GM18870 (cell line): ENCODE measurements at regions not wholly inside any gene's neighbourhood (a gene's known extent, or its start where the extent isn't known, plus 50 kb on each side); places are given as distances from the start of the nearest gene placed in this dataset.
A peak's percentile ranks its signal among the peaks of the same experiment; 100 is the strongest.
"Not testable (repeated sequence)": the region's sequence is repeated elsewhere in the genome, so short reads cannot be mapped to it uniquely, and the experiment has no call there.

Experiments
- ATAC-seq: cut with Tn5 transposase; IDR thresholded peaks from one replicate; pipeline ENCODE4 v1.9.1; 2021; ENCODE audit warnings: moderate library complexity; ENCODE audit not compliant: unreplicated experiment

DNA sequence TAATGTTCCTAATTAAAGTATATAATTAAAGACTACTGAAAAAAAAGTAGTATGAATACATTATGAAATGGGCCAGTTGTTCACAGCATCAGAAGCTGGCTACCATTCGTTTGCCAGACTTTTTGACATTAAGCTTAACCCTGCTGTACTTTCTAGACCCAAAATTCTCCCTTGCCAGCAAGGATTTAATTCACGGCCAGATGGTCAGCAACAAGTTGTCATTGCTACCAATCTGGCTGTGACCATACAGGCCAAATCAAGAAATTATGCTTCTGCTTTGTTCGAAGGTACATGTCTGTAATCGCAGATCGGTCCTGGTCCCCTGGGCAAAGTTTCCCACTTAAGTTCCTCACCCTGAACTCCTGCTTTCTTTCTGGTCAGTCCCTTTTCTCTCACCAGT, 217.7 kb upstream of the ATXN7L3B start:
- ATAC-seq, result no peak

DNA sequence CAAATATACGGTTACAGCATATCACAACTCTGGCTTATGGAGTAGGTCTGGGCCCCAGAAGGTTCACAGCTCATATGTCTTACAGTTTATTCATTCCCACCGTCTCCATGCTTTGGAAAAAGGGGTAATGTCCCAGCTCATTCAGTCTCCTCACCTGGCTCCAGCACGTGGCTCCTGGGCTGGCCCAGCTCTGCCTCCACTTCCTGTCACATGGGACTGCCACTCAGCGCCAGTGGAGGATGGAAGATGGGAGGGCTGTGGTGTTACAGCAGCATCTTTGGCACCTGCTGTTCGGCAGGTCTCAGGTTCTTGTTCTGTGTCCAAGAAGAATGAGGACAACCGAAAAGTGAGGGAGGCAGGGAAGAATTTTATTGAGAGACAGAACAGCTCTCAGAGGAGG, 216.3 kb upstream of the ATXN7L3B start:
- ATAC-seq, result no peak

DNA sequence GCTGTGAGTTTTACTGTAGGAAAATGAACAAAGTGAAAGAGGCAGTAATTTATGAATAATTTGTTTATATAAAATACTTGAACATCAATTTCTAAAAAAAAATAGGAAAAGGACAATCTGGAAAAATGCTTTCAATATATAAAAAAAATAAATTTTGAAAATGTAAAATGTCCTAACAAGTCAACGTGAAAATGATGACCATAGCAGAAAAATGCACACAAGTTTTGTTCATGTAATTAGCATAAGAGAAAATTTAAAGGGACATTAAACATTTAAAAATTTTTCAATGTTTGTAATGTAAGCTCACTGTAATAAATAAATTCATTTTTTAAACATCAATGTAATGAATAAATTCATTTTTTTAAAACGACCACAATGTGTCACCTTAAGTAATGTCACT, 214.8 kb upstream of the ATXN7L3B start:
- ATAC-seq, result no peak

DNA sequence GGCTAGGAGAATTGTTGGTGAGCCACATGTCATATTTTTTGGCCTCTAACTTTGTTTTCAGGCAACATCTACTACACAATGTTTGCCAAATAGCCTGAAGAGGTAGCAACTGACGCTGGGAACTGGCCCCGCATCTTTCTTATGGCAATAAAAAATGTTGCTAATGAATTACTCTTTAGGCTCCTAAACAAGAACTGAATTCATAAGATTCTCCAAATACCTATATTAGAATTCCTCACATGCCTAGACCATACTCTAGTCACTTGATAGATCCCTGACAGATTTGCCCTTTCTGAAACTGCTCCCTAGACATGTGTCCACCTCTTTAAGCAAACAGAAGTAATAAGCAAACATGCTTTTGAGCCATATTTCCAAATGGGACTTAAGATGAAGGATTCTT, 209.0 kb upstream of the ATXN7L3B start:
- ATAC-seq, result no peak

DNA sequence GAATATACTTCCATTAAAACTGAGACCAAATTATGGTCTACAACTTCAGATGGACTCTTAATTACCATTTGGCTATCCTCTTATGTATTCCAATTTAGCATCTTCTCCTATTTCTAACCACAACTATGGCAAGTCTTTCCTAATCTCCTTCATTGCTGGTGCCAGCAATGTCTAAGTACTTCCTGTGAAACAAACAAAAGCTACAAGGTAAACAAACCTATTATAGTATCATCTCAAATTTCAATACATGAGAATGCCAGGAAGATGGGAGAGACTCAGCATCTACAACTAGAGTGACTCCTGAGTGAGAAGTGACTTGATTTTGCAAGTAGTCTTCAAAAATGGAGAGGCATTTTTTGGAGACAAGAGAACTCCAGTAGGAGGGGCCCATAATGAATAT, 202.9 kb upstream of the ATXN7L3B start:
- no peak for ATAC-seq

DNA sequence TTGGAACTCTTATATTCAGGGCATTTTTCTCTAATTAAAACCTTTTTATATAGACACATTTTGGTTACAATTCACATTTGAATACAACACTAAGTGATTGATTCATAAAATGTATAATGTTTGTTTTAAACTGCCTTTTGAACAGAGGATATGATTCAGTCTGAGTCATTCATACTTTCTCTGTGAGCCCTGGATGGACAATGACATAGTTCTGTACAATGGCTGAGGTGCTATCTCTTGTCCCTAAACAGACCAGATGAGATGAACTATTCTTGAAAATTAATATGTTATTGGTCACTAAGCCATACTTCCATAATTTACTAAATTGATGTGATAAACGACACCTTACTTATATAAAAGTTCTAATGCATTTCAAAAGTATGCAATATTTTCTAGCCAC, 199.7 kb upstream of the ATXN7L3B start:
- no peak for ATAC-seq

DNA sequence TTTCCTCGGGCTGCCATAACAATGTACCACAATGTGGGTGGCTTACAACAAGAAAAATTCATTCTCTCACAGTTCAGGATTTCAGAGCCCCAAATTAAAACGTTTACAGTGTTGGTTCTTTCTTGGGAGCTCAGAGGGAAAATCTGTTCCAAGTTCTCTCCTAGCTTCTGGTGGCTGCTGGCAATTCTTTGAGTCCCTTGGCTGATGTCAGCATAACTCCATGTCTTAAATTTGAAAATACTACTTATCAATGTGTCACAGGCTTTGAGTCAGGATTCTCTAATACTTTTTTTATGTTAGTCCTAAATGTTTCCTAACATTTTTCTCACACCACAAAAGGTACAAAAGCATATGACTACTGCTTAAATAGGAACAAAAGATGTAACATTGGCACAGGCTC, 198.4 kb upstream of the ATXN7L3B start:
- no peak for ATAC-seq

DNA sequence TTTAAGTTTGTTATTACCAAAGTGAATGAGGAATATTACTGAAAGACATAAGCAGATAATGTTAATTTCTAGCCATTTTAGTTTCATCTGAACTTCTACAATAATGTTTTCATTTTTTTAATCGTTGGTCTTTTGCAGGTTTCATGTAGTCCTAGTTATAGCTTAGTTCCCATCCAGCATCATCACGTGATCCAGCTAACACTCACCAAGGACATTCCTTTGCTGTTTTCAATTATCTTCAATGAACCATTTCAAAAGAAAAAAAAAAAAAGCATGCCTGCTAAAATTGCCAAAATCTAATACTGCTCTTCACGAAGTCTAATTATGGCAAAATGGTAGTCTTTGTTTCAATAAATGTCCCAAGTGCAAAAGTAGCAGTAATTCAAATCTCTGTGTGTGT, 187.7 kb upstream of the ATXN7L3B start:
- no peak for ATAC-seq

DNA sequence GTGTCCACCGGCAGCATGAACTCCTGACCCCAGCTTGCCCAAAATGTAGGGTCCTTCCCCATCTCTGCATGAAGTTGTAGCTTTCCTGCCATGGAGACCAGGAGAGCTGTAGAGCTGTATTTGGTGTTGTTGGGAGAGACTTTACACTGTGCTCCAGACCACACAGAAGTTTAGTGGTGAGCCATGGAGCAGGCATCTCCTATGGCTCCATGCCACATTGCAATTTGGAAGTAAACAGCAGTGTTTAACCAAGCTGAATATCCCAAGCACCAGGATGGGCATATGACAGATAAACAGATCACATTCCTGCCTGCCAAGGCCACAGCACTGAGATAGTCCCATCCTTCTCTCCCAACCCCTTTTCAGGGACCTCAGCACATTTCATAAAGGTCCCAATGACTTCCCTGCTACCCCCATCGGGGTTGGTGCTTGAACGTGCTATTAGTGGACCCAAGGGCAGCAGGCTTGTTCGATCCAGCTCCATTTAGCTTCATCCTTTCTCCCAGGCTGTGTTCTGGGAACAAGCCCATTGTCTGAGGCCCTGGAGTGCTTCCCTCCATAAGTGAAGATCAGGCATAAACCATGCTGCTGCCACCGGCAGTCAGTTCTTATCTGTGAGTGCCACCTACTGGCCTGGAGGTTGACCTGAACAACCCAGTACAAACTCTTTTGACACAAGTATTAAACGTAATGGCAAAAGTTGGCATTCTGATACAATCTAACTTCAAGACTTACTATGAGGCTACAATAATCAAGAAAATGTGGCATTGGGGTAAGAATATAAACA, 172.3 kb upstream of the ATXN7L3B start:
- peak; percentile 68 for ATAC-seq

DNA sequence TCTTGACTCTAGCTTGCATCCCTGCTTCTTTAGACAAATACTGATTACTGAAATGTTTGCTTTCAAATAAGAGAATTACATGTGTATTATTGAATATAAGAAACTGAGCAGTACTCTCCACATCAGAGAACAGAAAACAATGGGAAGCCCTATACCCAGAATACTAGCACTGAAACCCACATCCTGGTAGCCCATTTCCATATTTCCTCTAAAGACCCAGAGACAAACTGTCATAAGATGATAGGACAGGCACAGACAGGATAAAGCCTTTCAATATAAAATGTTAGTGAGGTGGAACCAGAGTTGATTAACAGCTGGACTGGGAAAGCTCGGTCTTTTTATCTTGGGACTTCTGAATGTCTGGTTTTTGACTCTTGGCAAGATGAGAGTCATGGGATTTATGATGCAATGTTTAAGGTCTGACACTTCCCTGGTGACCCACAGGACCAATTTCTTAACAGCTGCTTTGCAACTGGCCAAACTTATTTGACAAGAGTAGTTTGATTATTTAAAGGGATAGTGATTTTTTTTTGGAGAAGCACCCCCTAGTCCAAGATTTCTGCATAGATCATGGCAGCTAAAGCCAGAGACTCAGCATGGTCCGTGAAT, 166.9 kb upstream of the ATXN7L3B start:
- no peak for ATAC-seq

DNA sequence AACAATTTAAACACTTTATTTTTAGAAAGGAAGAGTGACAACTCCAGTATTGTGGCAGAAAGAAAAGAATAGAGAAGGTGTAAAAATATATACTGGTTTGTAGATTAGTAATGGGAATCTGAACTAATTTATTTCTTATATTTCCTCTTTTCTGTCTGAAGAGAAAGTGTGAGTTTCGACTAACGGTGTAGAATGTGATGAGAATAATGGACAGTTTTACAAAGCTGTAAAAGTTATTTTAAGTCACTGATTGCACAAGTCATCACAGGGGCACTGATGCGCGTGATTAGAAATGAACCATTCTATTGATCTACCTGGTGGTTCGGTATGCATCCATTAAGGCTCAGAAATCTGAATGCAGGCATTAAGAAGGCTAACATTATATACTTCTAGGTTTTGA, 158.5 kb upstream of the ATXN7L3B start:
- no peak for ATAC-seq

DNA sequence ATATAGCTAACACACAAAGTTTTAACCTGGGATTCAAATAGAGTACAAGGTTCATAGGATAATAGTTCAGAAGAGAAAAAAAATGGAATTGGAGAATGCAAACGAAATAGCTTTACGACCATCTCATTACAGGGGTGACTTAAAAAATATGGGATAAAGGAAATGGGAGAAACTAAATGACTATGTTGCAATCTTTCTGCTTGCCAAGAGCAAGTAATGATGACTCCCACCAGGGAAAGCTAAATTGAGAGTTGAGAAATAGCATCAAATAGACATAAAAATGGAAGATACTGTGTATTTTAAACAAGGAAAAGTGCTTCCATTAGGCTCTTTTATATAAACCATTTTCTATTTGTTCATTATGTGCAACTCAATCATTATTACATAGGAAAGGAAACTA, 155.7 kb upstream of the ATXN7L3B start:
- ATAC-seq, result no peak

DNA sequence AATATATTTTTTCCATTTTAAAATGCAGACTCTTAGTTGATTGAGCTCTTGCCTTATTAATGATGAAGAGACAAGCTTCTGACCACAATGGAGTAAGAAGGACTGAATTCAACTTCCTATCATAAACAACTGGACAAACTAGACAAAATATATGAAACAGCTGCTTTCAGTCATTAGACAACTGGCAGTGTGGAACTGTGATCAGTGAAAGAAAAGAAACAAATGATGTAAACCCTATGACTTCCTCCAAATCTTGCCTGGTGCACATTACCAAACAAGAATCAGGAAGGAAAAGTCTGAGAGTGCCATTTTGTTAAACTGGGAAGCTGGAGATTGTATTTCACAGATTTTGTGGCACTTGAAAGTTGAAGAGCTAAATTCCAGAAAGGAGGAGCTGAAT, 154.7 kb upstream of the ATXN7L3B start:
- ATAC-seq, result no peak

DNA sequence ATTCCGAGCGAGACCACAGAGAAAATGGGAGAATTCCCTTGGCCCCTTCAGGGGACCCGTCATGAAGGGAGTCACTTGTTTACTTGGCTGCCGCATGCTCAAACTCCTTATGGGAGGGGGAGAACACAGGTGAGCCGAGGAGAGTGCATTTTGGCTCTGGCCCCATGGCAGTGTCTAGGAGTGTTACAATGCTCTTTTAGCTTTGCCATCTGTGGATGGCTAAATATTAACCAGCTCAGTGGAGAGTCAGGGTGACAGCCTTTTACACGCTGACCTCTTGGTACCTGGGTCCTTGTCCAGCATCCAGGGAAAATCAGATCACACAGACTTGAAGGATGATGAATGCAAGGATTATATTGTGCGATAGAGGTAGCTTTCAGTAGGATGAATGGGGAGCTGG, 146.4 kb upstream of the ATXN7L3B start:
- ATAC-seq, result no peak

DNA sequence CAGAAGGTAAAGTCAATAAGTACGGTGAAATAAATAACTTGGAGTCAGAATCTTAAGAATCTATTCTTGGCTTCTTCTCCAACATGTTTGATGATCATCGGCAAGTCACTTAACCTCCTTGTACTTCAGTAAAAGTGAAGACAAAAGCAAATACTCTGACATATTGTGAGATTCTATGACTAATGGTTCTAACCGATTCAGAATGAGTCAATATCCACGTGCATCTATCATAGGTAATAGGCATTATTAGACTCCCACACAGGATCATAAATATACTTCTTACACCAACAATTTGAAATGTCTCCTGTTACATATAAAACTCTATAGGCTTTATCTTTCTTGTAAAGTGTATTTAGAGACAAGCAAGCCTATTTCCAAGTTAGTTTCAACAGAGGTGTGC, 144.4 kb upstream of the ATXN7L3B start:
- ATAC-seq, result no peak

DNA sequence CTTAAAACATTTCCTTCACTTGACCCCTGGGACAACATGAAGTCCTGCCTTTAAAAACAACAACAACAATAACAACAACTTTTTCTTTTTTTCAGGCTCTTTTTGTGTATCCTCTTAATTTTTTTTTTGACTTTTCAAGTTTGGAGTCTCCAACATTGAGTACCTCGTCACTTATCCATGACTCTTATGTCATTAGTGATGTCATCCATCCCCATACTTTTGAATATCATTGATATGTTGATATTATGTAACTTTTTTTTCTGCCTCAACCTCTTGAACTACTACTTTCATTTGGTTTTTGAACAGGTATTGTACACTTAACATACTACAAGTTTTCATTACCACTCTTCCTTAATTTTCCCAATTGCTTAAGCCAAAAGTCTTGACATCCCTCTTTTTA, 143.0 kb upstream of the ATXN7L3B start:
- ATAC-seq, result no peak

DNA sequence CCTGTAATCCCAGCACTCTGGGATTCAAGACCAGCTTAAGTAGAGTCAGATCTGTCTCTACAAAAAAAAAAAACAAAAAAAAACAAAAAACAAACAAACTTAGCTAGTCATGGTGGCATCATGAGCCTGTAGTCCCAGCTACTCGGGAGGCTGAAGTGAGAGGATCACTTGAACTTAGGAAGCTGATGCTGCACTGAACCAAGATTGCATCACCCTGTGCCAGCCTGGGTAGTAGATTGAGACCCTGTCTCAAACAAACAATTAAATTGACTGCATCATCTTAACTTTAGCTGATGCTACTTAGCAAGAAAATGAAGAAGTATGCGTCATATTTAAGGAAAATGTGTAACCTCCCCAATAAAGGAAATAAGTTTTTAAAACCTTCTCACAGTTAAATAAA, 136.6 kb upstream of the ATXN7L3B start:
- ATAC-seq, result no peak

DNA sequence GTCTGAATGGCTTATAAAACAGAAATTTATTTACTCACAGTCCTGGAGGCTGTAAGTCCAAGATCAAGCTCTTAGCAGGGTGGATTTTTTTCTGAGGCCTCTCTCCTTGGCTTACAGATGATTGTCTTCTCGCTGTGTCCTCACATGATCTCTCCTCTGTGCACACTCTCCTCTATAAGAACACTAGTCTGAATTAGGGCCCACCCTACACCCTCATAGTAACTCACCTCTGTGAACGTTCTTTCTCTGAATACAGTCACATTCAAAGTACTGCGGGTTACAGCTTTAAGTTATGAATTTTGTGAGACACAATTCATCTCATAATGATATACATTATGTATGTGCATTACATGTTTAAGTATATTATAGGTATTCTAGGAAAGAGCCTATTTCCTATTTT, 135.7 kb upstream of the ATXN7L3B start:
- ATAC-seq, result no peak

DNA sequence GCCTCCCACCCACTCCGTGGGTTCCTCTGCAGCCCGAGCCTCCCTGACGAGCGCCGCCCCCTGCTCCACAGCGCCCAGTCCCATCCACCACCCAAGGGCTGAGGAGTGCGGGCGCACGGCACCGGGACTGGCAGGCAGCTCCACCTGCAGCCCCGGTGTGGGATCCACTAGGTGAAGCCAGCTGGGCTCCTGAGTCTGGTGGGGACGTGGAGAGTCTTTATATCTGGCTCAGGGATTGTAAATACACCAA, 134.5 kb upstream of the ATXN7L3B start:
- ATAC-seq, result not testable (repeated sequence)

DNA sequence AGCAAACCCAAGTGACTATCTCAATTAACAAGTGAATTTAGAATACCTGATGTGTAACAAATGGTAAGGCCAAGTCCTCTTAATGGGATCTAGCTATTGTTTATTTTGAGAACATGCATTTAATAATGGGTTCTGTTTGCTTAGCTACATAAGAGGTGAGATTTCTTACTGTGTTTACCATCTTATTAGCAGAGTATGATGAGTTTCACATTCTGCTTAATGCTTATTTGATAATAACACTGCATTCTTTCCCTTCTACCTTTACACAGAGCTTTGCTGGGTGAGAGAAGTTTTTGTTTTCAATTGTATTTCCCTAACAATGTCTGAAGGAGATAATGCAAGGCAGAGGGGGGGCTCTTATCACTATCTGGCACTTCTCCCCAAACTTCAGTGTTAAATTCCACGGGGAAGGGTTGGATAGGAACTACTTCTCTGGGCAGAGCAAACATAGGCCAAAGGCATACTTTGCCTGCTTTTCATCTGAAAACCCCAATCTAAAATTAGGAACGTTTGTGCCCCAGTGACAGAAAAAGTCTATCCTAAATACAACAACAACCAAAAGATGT, 129.0 kb upstream of the ATXN7L3B start:
- no peak for ATAC-seq

DNA sequence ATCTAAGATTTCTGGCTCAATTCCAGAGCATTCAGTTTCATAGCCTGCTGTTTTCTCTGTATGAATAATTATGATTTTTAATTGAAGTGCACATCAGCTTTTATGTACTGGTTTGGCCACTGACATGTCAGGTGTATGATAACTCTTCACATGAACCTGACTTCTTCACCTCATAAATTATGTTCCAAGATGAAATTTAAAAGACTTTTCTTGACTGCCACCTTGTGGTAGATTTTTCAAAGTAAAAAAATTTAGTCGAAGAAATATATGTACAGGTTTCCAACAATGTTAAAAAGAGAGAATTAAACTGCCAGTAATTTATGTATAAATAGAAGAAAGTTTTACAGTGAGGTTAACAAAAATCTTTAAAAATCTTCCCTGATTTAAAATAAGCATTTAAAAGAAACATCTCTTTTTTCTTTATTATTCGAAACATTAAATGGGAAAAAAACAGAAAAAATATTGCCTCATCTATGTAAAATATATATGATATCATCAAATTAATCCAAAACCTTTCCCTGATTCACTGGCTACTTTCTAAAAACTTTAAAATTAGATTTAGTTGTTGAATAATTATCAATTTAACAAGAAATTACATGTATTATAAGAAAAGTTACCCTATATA, 124.9 kb upstream of the ATXN7L3B start:
- no peak for ATAC-seq

DNA sequence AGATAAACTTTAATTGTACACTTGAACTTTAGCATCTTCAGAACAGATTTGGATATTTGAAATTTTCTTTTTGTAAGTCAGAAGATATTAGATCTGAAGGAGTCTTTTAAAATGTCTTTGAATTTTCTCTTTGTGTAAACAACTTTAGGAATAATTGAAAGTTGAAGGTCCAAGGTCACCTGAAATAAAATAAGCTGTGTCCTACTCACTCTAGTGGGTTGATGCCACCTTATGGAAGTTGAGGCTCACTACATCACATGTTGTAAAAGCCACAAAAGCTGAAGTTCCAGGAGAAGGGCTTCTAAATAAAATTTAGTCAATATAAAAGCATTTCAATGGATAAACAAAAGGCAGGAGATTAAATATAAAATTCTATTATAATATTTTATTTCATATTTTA, 122.0 kb upstream of the ATXN7L3B start:
- ATAC-seq, result peak; percentile 74
